Activated CD4-positive, alpha-beta T cell treated with anti-CD3 and anti-CD28 coated beads for 48 hours (primary cell): ENCODE measurements at regions not wholly inside any gene's neighbourhood (a gene's known extent, or its start where the extent isn't known, plus 50 kb on each side); places are given as distances from the start of the nearest gene placed in this dataset.
"Not testable (repeated sequence)": the region's sequence is repeated elsewhere in the genome, so short reads cannot be mapped to it uniquely, and the experiment has no call there.

Experiments
- DNase-seq: peaks from one replicate; pipeline ENCODE4 v3.0.0-alpha.2; 2020

GRCh38 chr1:64363111-64363510 is 106.8 kb upstream of the CACHD1 start:
- no peak for DNase-seq

GRCh38 chr1:64363616-64364015 is 106.3 kb upstream of the CACHD1 start:
- DNase-seq = no peak

GRCh38 chr1:64366821-64367220 is 103.1 kb upstream of the CACHD1 start:
- DNase-seq = no peak

GRCh38 chr1:64368344-64368743 is 101.6 kb upstream of the CACHD1 start:
- no peak for DNase-seq

GRCh38 chr1:64378826-64379225 is 91.1 kb upstream of the CACHD1 start:
- no peak for DNase-seq

GRCh38 chr1:64387389-64388285 is 82.3 kb upstream of the CACHD1 start:
- DNase-seq = no peak

GRCh38 chr1:64388336-64388735 is 81.6 kb upstream of the CACHD1 start:
- no peak for DNase-seq

GRCh38 chr1:64392109-64392508 is 77.8 kb upstream of the CACHD1 start:
- DNase-seq = peak; percentile 34

GRCh38 chr1:64393790-64394189 is 76.1 kb upstream of the CACHD1 start:
- no peak for DNase-seq

GRCh38 chr1:64396817-64397216 is 73.1 kb upstream of the CACHD1 start:
- DNase-seq = no peak

GRCh38 chr1:64397541-64397940 is 72.4 kb upstream of the CACHD1 start:
- no peak for DNase-seq

GRCh38 chr1:64398936-64399335 is 71.0 kb upstream of the CACHD1 start:
- DNase-seq = no peak

GRCh38 chr1:64401285-64401684 is 68.6 kb upstream of the CACHD1 start:
- DNase-seq = no peak

GRCh38 chr1:64403331-64403730 is 66.6 kb upstream of the CACHD1 start:
- DNase-seq = no peak

GRCh38 chr1:64404202-64404601 is 65.7 kb upstream of the CACHD1 start:
- no peak for DNase-seq

- no peak for DNase-seq
These were observed 64.1 kb upstream of the CACHD1 start for GRCh38 chr1:64405833-64406232.

- DNase-seq = no peak
These were observed 59.7 kb upstream of the CACHD1 start for GRCh38 chr1:64410217-64410616.

GRCh38 chr1:64414855-64415546 is 54.9 kb upstream of the CACHD1 start:
- not testable (repeated sequence) for DNase-seq

- DNase-seq = no peak
These were observed 52.1 kb upstream of the CACHD1 start for GRCh38 chr1:64417803-64418202.
